GM12801 (cell line): ENCODE measurements at regions not wholly inside any gene's neighbourhood (a gene's known extent, or its start where the extent isn't known, plus 50 kb on each side); places are given as distances from the start of the nearest gene placed in this dataset.

Source experiments
- TF ChIP-seq, protein P1 (sequence below): IDR thresholded peaks from one replicate; pipeline ENCODE4 v1.5.1; 2011; ENCODE audit warnings: control low read depth; ENCODE audit not compliant: insufficient read length; ENCODE audit errors: extremely low read depth

DNA sequence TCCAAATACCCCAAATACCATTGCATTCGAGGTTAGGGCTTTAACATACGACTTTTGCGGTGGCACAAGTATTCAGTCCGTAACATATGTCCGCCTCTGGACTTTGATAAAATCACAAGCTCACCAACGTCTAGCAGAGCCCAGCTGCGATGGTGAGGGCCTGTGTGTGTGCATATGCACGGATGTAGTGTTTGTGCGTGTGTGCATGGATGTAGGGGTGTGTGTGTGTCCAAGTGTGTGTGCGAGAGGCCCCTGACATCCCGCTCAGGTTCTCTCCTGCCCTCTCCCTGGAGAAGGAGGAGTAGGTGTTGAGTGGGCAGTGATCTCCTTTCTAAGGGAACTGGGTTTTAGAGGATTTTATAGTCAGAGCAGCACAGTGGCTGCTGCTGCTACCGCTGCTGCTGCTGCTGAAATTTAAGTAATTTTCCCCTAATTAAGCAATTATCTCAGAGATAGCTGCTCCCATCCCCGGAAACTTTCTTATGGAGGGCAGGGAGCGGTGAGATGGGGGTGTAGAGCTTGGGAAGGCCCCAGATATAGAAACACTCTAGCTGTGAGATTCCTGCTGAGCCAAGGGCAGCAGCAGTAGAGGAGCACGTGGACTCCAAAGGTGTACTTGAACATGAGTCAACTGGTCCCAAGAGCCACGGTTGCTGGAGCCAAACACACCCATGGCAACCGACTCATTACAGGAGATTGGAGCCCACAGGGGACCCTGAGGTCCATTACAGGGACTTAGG is 121.7 kb upstream of the SDK2 start:
- TF ChIP-seq, protein P1, sequence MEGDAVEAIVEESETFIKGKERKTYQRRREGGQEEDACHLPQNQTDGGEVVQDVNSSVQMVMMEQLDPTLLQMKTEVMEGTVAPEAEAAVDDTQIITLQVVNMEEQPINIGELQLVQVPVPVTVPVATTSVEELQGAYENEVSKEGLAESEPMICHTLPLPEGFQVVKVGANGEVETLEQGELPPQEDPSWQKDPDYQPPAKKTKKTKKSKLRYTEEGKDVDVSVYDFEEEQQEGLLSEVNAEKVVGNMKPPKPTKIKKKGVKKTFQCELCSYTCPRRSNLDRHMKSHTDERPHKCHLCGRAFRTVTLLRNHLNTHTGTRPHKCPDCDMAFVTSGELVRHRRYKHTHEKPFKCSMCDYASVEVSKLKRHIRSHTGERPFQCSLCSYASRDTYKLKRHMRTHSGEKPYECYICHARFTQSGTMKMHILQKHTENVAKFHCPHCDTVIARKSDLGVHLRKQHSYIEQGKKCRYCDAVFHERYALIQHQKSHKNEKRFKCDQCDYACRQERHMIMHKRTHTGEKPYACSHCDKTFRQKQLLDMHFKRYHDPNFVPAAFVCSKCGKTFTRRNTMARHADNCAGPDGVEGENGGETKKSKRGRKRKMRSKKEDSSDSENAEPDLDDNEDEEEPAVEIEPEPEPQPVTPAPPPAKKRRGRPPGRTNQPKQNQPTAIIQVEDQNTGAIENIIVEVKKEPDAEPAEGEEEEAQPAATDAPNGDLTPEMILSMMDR = no peak

DNA sequence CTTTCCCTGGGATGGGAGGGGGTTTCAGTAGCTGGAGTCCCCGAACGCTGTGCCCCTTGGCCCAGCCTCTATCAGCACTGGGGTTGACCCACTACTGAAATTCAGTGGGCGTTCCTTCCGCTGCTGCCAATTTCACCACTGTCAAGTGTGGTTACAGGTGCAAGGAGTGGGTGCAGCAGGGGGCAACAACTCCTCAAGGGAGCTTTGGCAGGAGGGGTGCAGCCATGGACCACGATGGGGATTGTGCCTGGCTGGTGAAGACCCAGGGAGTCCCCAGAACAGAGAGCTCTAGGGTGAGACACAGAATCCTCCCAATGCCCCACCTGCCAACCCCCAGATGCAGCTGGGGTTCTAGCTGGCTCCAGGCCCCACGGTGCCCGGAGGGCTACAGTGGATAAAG is 123.5 kb upstream of the SDK2 start:
- TF ChIP-seq, protein P1 = no peak

DNA sequence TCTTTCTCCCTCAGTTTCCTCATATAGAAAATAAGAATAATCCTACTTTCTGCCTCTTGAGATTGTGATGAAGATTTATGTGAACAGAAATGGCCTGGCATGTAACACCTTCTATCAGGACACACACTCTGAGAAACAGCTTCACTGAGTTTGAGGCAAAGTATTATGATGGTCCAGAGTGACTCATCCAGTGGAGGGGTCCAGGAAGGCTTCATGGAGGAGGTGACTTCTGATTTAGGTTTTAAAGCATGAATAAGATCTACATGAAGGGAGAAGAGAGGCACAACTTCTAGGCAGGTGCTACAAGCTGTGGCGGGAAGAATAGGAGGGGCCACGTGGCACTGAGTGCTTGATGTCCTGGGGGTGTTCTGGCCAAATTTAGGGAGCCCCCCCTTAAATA is 124.4 kb upstream of the SDK2 start:
- TF ChIP-seq, protein P1 = no peak

DNA sequence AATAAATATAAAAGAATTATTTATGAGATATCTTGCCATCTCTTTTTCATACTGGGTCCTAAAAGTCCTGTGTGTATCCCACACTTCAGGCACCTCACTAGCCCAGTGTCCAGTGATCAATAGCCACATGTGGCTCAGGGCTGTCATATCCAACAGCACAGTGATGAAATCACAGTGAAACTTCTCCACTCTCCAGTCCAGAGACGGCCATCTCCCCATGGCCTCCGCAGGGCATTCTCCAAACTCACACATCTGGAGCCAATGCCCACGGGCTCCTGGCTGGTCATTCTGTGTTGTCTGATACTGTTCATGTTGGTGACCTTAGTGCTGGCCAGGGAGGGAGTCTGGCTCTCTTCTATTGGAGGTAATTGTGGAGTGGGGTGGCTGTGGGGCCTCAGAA is 125.2 kb upstream of the SDK2 start:
- TF ChIP-seq, protein P1 = no peak

DNA sequence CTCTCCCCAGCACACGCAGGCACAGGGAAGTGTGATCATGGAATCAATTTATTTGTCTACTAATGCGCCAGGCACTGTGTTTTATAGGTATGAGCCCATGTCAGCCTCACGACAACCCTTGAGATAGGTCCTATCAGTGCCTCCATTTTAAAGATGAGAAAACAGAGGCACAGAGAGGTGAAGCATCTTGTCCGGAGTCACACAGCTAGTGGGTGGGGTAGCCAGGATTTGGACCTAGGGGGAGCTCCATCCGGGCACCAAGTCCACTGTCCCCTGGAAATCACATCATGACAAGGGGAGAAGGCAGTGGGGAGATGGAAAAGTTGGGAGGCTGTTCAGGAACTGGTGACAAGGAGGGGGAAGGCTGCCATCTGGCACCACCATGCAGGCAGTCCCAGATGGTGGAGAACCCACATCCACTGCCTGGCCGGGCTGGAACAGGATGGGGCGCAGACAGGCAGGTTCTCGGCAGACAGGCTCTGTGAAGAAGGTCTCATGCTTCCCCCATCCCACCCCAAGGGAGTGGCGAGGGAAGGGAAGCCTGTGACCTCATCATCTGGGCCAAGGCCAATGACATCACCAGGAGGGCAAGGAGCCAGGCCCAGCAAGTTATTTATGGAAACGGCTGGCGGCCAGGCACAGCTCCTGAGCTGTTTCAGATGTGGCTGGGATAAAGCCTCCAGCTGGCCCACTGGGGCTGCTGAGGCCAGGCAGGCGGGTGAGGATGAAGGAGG is 126.0 kb upstream of the SDK2 start:
- TF ChIP-seq, protein P1 = no peak

DNA sequence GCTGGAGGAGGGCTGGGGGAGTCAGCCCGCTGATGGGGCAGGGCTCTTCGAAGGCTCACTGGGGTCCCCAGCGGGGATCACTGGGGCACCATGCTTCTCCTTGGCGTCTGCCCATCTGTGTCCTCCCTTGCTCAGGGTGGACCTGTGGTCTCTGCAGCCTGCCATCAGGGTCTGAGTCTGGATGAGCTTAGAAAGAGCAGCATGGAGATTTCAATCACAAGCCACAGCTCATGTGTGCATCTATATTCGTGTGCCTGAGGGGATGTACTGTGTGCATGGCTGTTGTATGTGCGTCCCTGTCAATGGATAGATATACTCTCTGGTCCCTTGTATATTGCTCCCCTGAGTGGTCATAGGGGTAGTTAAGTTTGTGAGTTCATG is 126.6 kb upstream of the SDK2 start:
- TF ChIP-seq, protein P1 = no peak

DNA sequence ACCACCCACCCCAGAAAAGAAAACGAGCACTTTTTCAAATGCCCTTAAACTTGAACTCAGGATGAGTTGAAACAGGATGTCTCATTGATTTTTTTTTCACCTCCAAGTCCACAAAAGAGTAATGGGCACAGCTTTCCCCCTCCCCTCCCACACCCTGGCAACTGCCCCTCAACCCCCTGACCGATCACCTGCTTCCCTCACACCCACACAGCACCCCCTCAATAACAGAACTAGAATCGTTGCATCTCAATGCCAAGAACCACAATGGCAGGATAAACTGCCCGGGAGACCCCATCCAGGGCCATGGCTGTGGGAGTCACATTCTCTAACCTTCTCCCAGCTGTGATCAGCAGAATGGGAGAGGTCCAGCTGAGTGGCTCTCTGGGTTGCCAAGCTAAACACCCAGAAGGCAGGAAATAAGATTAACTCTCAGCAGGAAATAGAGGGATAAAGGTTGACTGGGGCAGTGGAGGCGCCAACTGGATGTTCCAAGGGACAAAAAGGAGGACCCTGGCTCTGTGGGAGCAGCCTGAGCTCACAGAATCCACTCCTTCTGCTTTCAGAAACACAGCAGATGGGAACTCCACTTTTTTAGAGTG is 128.0 kb upstream of the SDK2 start:
- TF ChIP-seq, protein P1 = no peak
